Mesenchymal stem cell (in vitro differentiated cells and primary cell): ENCODE measurements at regions not wholly inside any gene's neighbourhood (a gene's known extent, or its start where the extent isn't known, plus 50 kb on each side); places are given as distances from the start of the nearest gene placed in this dataset.

ENCODE experiments used
- DNase-seq: peaks from one replicate; pipeline ENCODE4 v3.0.0-alpha.2; 2013
- H2AFZ ChIP-seq: one replicate; pipeline ENCODE4 v1.6.1; 2013; ENCODE audit warnings: low read depth, mild to moderate bottlenecking, control low read depth, inconsistent platforms, low read length, moderate library complexity
- H2AK5ac ChIP-seq: 2 replicates; pipeline ENCODE4 v1.6.1; 2013; ENCODE audit warnings: low read length, moderate library complexity, mild to moderate bottlenecking, inconsistent platforms; ENCODE audit not compliant: severe bottlenecking
- H2BK120ac ChIP-seq: one replicate; pipeline ENCODE4 v1.6.1; 2013; ENCODE audit warnings: low read depth, mild to moderate bottlenecking, inconsistent platforms, low read length, moderate library complexity
- H2BK12ac ChIP-seq, 2 experiments: one replicate each; pipeline ENCODE4 v1.6.1; 2013; ENCODE audit warnings: inconsistent platforms in 2 of 2, low read length in 2 of 2, mild to moderate bottlenecking in 2 of 2, moderate library complexity in 2 of 2, control low read depth in 1 of 2
- H2BK15ac ChIP-seq: one replicate; pipeline ENCODE4 v1.6.1; 2013; ENCODE audit warnings: mild to moderate bottlenecking, low read depth, inconsistent platforms; ENCODE audit not compliant: poor library complexity, severe bottlenecking
- H2BK5ac ChIP-seq: 2 replicates; pipeline ENCODE4 v1.6.1; 2013; ENCODE audit warnings: low read depth, mild to moderate bottlenecking, low read length, control low read depth, inconsistent platforms; ENCODE audit not compliant: poor library complexity, severe bottlenecking
- H3K14ac ChIP-seq, 2 experiments: one replicate each; pipeline ENCODE4 v1.6.1; 2013; ENCODE audit warnings: inconsistent platforms in 2 of 2, low read length in 2 of 2, control low read depth in 1 of 2, mild to moderate bottlenecking in 1 of 2, moderate library complexity in 1 of 2
- H3K18ac ChIP-seq, 2 experiments: one replicate each; pipeline ENCODE4 v1.6.1; 2013; ENCODE audit warnings: inconsistent platforms in 2 of 2, low read length in 2 of 2, control low read depth in 1 of 2, low read depth in 1 of 2, mild to moderate bottlenecking in 1 of 2
- H3K23ac ChIP-seq, 2 experiments: one replicate each; pipeline ENCODE4 v1.6.1; 2013; ENCODE audit warnings: inconsistent platforms in 2 of 2, low read length in 2 of 2, mild to moderate bottlenecking in 2 of 2, moderate library complexity in 2 of 2, control low read depth in 1 of 2
- H3K27ac ChIP-seq: 2 replicates; pipeline ENCODE4 v1.5.1; 2013; ENCODE audit warnings: mild to moderate bottlenecking, moderate library complexity, low read length, control low read depth, inconsistent platforms; ENCODE audit not compliant: poor library complexity, severe bottlenecking
- H3K27me3 ChIP-seq, 2 experiments: 2 replicates each; pipeline versions ENCODE4 v1.6.1 to v1.7.0; 2013; ENCODE audit warnings: low read length in 2 of 2, mild to moderate bottlenecking in 2 of 2, moderate library complexity in 2 of 2, control low read depth in 1 of 2, inconsistent platforms in 1 of 2; ENCODE audit not compliant: control insufficient read depth in 1 of 2, insufficient read depth in 1 of 2
- H3K36me3 ChIP-seq, 2 experiments: 2 replicates each; pipeline versions ENCODE4 v1.6.1 to v1.7.0; 2013; ENCODE audit warnings: low read length in 2 of 2, control low read depth in 1 of 2, inconsistent platforms in 1 of 2, low read depth in 1 of 2, mild to moderate bottlenecking in 1 of 2; ENCODE audit not compliant: insufficient read depth in 2 of 2, control insufficient read depth in 1 of 2
- H3K4ac ChIP-seq, 2 experiments: one replicate each; pipeline ENCODE4 v1.6.1; 2013; ENCODE audit warnings: inconsistent platforms in 2 of 2, low read length in 2 of 2, mild to moderate bottlenecking in 2 of 2, moderate library complexity in 2 of 2, control low read depth in 1 of 2, low read depth in 1 of 2
- H3K4me1 ChIP-seq: 2 replicates; pipeline ENCODE4 v1.6.1; 2013; ENCODE audit warnings: low read depth, low read length, control low read depth; ENCODE audit not compliant: control insufficient read depth, insufficient read depth
- H3K4me2 ChIP-seq: 2 replicates; pipeline ENCODE4 v1.6.1; 2013; ENCODE audit warnings: low read length, mild to moderate bottlenecking, inconsistent platforms; ENCODE audit not compliant: poor library complexity, severe bottlenecking
- H3K4me3 ChIP-seq, 2 experiments: 2 replicates each; pipeline versions ENCODE4 v1.5.1 to v1.7.0; 2013; ENCODE audit warnings: low read length in 2 of 2, mild to moderate bottlenecking in 2 of 2, control low read depth in 1 of 2, low read depth in 1 of 2; ENCODE audit not compliant: insufficient read depth in 1 of 2
- H3K79me1 ChIP-seq: replicated peaks from 2 replicates; pipeline ENCODE4 v1.6.1; 2013; ENCODE audit warnings: mild to moderate bottlenecking, control low read depth, low read length, inconsistent platforms; ENCODE audit not compliant: poor library complexity, severe bottlenecking
- H3K9ac ChIP-seq: 2 replicates; pipeline ENCODE4 v1.7.0; 2013; ENCODE audit warnings: mild to moderate bottlenecking, low read length, moderate library complexity
- H3K9me3 ChIP-seq: 2 replicates; pipeline ENCODE4 v1.7.0; 2013; ENCODE audit warnings: mild to moderate bottlenecking, low read length; ENCODE audit not compliant: control insufficient read depth
- H4K8ac ChIP-seq: one replicate; pipeline ENCODE4 v1.6.1; 2013; ENCODE audit warnings: inconsistent platforms, mild to moderate bottlenecking, low read length, moderate library complexity
- H4K91ac ChIP-seq: one replicate; pipeline ENCODE4 v1.6.1; 2013; ENCODE audit warnings: mild to moderate bottlenecking, low read length, inconsistent platforms
- WGBS: methylation state at CpG from one replicate; pipeline ENCODE4 v1.1.7; 2013; ENCODE audit warnings: mixed read lengths; 5-methylcytosine and 5-hydroxymethylcytosine counted together

DNA sequence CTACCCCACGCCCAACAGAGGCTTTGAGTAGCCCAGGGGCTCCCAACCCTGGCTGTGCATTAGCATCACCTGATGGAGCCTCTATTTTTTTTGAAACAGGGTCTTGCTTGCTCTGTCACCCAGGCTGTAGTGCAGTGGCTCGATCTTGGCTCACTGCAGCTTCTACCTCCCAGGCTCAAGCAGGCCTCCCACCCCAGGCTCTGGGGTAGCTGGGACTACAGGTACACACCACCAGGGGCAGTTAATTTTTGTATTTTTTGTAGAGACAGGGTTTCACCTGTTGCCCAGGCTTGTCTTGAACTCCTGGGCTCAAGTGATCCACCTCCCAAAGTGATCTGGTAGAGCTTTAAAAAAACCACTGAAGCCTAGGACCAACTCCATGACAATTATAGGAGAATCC, 394.8 kb upstream of the ATP5MC3 start:
- H3K27ac ChIP-seq = no peak overlapping the region
- H4K91ac ChIP-seq = no peak overlapping the region
- no peaks in the 10 kb centered on the region for H3K4me1 ChIP-seq
- no peak overlapping the region for H4K8ac ChIP-seq
- DNase-seq = no peak
- H3K9ac ChIP-seq = no peak overlapping the region
- H2BK120ac ChIP-seq = no peak overlapping the region
- no peaks in the 10 kb centered on the region for H3K79me1 ChIP-seq
- H3K4me2 ChIP-seq = no peak overlapping the region
- H3K23ac ChIP-seq = no peak overlapping the region
- H2BK5ac ChIP-seq = no peak overlapping the region
- 72% methylated on average over 2 of the region's 2 CpGs for WGBS
- H3K18ac ChIP-seq = no peak overlapping the region
- no peak overlapping the region for H2AK5ac ChIP-seq
- no peaks in the 10 kb centered on the region for H3K27me3 ChIP-seq
- no peaks in the 10 kb centered on the region for H3K9me3 ChIP-seq
- no peak overlapping the region for H2AFZ ChIP-seq
- no peak overlapping the region for H3K4ac ChIP-seq
- H2BK12ac ChIP-seq = no peak overlapping the region
- no peaks in the 10 kb centered on the region for H3K36me3 ChIP-seq
- no peak overlapping the region for H2BK15ac ChIP-seq
- H3K14ac ChIP-seq = no peak overlapping the region
- H3K4me3 ChIP-seq = no peak overlapping the region

DNA sequence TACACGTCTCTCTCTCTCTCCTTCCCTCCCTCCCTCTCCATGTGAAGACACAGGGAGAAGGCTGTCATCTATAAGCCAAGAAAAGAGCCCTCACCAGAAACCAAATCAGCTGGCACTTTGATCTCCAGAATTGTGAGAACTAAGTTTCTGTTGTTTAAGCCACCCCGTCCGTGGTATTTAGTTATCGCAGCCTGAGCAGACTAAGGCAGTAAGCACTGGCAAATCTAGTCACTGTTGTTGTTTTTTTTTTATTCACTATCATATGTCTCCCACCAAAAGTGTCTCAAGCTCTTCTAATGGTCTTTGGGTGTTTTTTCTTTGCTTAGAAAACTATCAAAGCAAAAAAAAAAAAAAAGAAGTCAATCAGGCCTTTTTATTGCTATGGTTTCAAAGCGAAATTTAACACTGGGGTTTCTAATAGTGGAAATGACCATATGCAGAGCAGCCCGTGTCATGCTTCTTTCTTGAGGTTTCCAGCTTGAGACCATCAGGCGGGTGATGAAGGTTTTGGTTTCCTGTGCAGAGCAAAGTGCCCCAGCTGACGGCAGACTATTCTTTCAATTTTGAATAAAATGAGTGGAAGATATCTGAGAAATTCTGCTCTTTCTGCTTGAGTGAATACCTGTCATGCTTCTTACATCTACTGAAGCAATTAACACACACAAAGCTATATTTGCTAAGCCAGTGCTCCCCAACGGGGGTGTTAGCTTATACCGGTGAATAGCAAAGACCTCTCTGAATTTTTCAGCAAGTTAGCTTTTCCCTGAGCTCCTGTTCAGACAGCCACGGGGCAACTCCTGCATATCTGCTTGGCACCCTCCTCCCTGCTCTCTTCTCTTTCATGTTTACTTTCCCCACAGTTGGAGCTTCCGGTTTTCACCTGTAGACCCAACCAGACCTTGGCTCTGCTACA, 394.1 kb upstream of the ATP5MC3 start:
- H3K4me1 ChIP-seq = no peaks in the 10 kb centered on the region
- no peak overlapping the region for H4K8ac ChIP-seq
- H3K4me3 ChIP-seq = no peak overlapping the region
- no peak overlapping the region for H2BK5ac ChIP-seq
- no peak overlapping the region for H3K4me2 ChIP-seq
- no peaks in the 10 kb centered on the region for H3K36me3 ChIP-seq
- no peak overlapping the region for H3K4ac ChIP-seq
- H3K18ac ChIP-seq = no peak overlapping the region
- H3K23ac ChIP-seq = no peak overlapping the region
- no peaks in the 10 kb centered on the region for H3K79me1 ChIP-seq
- H3K27me3 ChIP-seq = no peaks in the 10 kb centered on the region
- no peak overlapping the region for H2BK12ac ChIP-seq
- no peak overlapping the region for H3K9ac ChIP-seq
- no peak overlapping the region for H4K91ac ChIP-seq
- WGBS = 77% methylated on average over 12 of the region's 12 CpGs
- H3K27ac ChIP-seq = no peak overlapping the region
- no peak overlapping the region for H2AFZ ChIP-seq
- DNase-seq = no peak
- no peak overlapping the region for H3K14ac ChIP-seq
- H2BK15ac ChIP-seq = no peak overlapping the region
- no peak overlapping the region for H2AK5ac ChIP-seq
- H2BK120ac ChIP-seq = no peak overlapping the region
- no peaks in the 10 kb centered on the region for H3K9me3 ChIP-seq

DNA sequence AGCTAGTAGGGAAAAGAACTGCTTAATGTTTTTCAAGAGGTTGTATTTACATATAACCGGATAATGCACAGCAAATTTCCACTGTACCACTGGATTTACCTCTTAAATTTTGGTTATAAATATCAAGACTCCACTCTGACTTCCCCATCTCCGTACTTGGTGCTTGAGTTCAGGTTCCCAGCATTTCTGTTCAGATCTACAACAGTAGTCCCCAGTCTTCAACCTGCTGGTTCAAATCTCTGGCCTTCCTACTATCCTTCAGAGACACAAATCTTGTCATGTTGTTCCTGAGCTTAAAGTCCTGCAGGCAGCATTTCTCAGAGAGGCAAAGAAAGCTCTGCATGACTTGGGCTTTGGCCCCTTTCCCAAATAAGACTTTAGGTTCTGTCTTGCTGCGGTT, 392.6 kb upstream of the ATP5MC3 start:
- no peaks in the 10 kb centered on the region for H3K9me3 ChIP-seq
- no peak overlapping the region for H2BK15ac ChIP-seq
- WGBS = 77% methylated on average over 3 of the region's 3 CpGs
- H3K4ac ChIP-seq = no peak overlapping the region
- no peak overlapping the region for H3K18ac ChIP-seq
- H2BK120ac ChIP-seq = no peak overlapping the region
- H4K8ac ChIP-seq = no peak overlapping the region
- no peak overlapping the region for H2BK5ac ChIP-seq
- no peaks in the 10 kb centered on the region for H3K36me3 ChIP-seq
- H3K14ac ChIP-seq = no peak overlapping the region
- no peaks in the 10 kb centered on the region for H3K27me3 ChIP-seq
- H3K23ac ChIP-seq = no peak overlapping the region
- no peak overlapping the region for H2AFZ ChIP-seq
- no peak overlapping the region for H4K91ac ChIP-seq
- H2AK5ac ChIP-seq = no peak overlapping the region
- H3K9ac ChIP-seq = no peak overlapping the region
- H3K4me1 ChIP-seq = no peaks in the 10 kb centered on the region
- no peak overlapping the region for H3K27ac ChIP-seq
- H3K4me2 ChIP-seq = no peak overlapping the region
- H3K79me1 ChIP-seq = no peaks in the 10 kb centered on the region
- no peak overlapping the region for H2BK12ac ChIP-seq
- no peak for DNase-seq
- H3K4me3 ChIP-seq = no peak overlapping the region

DNA sequence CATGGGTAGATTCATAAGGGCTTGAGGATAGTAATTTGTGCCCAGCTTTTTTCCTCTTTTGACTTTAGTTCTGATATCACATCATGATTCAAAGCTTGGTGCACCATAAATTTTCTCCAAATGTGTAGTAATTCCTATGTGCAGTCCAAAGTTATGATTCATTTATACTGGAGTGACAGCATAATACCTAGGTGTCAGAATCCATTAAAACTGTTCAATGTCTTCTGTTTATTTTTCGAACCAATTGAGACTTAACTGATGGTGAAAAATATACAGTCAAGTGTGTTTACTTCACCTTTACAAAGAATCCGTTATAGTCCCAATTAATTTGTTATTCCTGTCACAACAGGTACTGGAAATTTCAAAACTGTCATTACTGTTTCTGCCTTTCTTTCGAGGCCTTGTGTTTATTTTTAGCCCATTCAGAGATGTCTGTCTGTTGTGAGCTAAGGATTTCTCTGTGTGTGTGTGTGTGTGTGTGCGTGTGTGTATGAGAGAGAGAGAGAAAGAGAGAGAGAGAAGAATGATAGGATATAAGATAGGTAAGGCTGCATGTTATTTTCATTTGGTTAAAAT, 389.7 kb upstream of the ATP5MC3 start:
- no peak overlapping the region for H3K4ac ChIP-seq
- H2AFZ ChIP-seq = no peak overlapping the region
- H3K4me2 ChIP-seq = no peak overlapping the region
- H2BK5ac ChIP-seq = no peak overlapping the region
- no peak for DNase-seq
- no peak overlapping the region for H2AK5ac ChIP-seq
- H2BK12ac ChIP-seq = no peak overlapping the region
- H3K18ac ChIP-seq = no peak overlapping the region
- H4K8ac ChIP-seq = no peak overlapping the region
- no peak overlapping the region for H3K9ac ChIP-seq
- 72% methylated on average over 3 of the region's 4 CpGs for WGBS
- H3K4me1 ChIP-seq = no peaks in the 10 kb centered on the region
- H3K27me3 ChIP-seq = no peaks in the 10 kb centered on the region
- no peaks in the 10 kb centered on the region for H3K9me3 ChIP-seq
- H3K14ac ChIP-seq = no peak overlapping the region
- H3K27ac ChIP-seq = no peak overlapping the region
- no peaks in the 10 kb centered on the region for H3K79me1 ChIP-seq
- H2BK15ac ChIP-seq = no peak overlapping the region
- no peak overlapping the region for H3K23ac ChIP-seq
- no peaks in the 10 kb centered on the region for H3K36me3 ChIP-seq
- H2BK120ac ChIP-seq = no peak overlapping the region
- no peak overlapping the region for H4K91ac ChIP-seq
- H3K4me3 ChIP-seq = no peak overlapping the region
